ENCODE measurements at regions not wholly inside any gene's neighbourhood (a gene's known extent, or its start where the extent isn't known, plus 50 kb on each side); places are given as distances from the start of the nearest gene placed in this dataset.
"Not testable (repeated sequence)": the region's sequence is repeated elsewhere in the genome, so short reads cannot be mapped to it uniquely, and the experiment has no call there.

DNA sequence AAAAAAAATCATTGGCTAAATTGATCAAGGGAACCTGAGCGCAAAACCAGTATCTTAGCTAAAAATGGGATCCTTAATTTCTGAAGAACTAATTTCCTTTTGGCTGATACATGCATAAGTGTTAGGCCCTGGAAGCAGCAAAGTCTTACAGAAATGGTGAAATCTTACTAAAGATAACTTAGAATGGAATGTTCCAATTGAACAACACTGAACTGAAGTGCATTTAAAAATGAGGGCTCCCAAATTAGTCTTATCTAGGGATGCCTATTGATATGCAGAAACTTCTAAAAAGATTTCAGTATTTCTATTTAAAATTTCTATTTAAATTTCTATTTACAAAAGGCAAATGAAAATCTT lies 120.7 kb upstream of the BANK1 start:
- no peak for DNase-seq

DNA sequence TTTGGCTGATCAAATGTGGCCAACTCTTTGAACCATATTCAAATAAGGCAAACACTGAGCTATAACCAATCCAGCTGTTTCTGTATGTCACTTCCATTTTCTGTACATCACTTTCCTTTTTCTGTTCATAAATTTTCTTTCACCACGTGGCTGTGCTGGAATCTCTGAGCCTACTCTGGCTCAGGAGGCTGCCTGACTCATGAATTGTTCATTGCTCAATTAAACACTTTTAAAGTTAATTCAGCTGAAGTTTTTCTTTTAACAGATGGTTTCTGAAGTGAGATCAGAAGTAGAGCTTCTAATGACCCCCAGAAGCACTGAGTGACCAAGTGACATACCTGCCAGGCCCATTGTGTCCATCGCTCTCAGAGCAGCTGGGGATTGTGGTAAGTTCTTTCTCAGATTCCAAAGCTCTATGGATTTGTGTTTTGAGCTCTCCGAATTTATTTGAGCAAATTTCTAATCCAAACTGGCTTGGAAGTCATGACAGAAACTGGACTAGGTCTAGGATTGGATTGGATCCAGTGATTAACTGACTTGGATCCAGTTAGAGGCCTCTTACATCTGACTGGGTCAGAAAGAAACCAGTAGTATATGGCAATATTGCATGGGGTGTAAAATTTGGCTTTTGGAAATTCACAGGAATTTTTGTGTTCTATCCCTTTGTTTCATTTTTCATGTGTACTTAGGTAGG lies 121.2 kb upstream of the BANK1 start:
- DNase-seq = no peak

GRCh38 chr4:101667348-101667747 lies 123.2 kb upstream of the BANK1 start:
- DNase-seq = no peak

GRCh38 chr4:101660607-101661006 lies 129.9 kb upstream of the BANK1 start:
- peak; percentile 3 for DNase-seq

DNA sequence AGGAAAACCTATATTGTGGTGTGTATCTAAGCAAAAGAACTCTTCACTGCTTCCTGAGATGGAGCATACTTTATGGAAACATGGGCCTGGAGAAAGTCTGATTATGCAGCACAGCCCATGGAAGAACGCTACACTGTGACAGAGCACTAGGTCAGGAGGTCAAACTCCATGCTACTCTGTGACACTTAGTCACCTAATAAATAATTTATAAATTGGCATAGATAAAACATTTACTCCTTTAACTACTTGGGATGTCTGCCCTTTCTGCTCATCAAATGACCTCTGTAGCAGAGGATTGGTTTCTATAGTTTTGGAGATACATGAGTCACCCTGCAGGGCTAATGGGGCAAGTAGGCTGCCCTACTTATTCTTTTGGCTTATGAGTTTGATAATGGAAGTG lies 134.7 kb upstream of the BANK1 start:
- no peak for DNase-seq

- DNase-seq = no peak
Observed at GRCh38 chr4:101655005-101655404, 135.5 kb upstream of the BANK1 start.

DNA sequence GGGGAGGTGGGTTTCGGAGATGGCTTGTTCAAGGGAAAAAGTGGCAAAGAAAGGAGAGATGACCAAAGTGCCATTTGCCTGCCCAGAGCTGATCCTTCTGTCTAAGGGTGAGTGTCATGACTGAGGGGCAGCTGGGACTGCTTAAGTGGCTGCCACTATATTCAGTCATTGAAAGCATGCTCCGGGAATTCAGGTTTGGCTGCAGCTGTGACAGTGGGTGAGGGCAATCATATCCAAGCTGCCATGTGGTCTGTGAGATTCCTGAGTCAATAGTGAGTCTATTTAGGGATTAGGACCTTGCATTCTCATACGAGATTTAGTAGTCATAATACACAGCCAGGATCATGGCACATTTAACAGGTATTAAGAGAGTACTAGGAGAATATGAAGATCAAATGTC lies 138.8 kb upstream of the BANK1 start:
- no peak for DNase-seq

GRCh38 chr4:101649790-101650515 lies 140.6 kb upstream of the BANK1 start:
- DNase-seq = no peak

GRCh38 chr4:101647710-101648034 lies 142.9 kb upstream of the BANK1 start:
- no peak for DNase-seq

DNA sequence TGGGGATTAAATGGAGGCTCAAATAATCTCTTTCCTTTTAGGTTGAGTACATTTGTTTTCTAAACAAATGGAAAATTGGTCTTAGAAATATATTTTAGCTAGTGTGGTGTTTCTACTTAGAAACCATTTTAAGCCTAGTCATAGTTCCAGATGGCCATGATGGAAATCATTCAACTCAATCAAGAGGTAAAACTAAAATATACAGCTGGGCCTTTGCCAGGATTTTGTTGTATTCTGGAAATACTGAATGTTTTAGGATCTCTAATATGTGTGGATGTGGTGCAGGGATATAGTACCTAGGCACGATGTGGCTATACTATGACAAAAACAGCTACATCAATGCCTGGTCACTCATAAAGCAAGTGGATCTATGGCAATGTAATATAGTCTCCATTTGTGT lies 146.0 kb upstream of the BANK1 start:
- DNase-seq = no peak

DNA sequence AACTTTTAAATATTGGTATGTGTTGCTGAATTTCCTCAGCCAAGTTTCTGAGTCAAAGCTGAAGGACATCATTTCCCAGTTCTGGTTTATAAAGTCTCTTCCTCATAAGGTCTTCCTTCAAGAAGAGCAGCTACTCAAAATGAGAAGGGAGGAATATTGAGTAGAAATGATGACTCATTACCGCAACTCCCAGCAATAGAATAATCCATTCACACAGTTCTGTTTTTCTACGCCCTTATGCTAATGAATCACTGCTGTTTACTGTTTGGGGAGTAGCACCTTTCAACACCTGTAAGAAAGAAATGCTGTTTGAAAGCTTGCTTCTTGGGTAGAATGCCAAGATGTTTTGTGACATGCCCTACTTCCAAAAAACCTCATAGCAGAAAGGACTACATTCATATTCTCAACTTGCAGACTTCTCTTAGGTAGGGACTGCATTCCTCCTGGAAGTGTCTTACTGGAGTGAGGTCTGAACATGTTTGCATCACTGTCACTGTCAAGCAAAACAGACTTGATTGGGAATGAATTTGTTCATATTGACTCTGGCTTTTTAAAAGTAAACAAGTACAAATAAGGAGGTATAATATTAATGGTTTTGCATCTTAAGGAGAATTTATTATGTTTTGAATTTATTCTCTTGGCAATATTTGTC lies 147.2 kb upstream of the BANK1 start:
- DNase-seq = no peak

GRCh38 chr4:101632766-101633165 lies 157.8 kb upstream of the BANK1 start:
- DNase-seq = not testable (repeated sequence)

DNA sequence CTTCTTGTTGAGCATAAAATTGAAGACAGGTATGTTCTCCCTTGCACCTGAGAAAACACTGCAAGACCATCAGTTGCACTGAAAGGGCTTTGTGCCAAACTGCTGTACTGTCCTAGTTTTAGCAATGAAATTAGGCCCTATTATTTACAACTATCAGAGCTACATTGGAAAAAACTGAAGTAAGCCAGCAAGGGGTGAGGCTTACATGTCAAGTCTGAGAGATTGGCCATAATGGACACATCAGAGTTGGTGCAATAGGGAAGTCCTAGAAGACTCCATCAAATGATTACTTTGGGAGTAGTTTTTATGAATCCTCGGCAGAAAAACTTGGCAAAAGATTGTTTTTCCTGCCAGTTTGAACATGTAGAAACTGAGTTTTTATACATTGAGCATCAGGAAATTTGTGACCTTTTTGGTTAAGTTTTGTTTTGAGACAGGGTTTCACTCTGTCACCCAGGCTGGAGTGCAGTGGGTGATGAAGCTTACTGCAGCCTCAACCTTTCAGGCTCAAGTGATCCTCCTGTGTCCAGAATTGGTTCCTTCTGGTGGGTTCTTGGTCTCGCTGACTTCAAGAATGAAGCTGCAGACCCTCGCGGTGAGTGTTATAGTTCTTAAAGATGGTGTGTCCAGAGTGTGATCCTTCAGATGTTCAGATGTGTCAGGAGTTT lies 160.1 kb upstream of the BANK1 start:
- no peak for DNase-seq

DNA sequence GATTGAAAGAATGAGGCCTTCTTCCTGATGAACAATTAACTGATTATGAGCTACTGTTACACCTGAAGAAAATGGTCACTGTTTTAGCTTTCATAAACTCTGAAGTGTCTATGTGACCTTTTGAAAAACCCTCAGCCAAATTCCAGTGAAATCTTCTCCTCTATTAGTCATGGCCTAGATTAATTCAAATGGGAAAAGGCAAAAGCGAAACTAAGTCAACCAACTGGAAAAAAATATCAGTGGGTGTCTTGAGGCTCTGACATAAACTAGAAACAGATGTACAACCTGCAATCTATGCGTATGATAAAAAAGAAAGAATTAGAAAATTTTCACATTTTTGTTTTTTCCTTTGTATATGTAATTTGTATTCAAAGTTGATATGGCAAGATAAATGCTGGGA lies 169.4 kb upstream of the BANK1 start:
- no peak for DNase-seq

DNA sequence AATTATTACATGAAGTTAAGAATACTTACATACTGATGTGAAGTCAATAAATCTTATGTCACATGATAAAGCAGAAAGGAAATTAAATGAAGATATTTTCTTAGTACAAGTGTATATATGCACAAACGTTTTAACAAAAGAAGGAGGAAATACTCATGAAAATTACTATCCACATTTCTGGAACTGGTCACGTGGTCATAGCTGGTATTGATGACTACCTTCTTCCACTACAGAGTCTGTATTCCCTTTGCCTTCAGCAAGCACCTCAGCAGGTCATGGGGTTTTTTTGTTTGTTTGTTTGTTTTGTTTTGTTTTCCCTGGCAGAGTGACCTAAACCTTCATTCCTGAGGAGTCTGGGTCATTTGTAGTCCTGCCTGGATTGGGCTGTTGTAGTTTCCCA lies 174.9 kb upstream of the BANK1 start:
- no peak for DNase-seq

DNA sequence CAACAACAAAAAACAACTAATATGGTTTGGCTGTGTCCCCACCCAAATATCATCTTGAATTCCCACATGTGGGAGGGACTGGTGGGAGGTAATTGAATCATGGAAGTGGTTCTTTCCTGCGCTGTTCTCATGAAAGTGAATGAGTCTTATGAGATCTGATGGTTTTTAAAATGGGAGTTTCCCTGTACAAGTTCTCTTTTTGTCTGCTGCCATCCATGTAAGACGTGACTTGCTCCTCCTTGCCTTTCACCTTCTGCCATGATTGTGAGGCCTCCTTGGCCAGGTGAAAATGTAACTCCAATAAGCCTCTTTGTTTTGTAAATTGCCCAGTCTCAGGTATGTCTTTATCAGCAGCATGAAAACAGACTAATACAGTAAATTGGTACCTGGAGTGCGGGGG lies 183.5 kb upstream of the BANK1 start:
- DNase-seq = not testable (repeated sequence)

GRCh38 chr4:101604976-101605375 lies 185.6 kb upstream of the BANK1 start:
- DNase-seq = no peak

GRCh38 chr4:101600287-101600686 lies 190.2 kb upstream of the BANK1 start:
- DNase-seq = no peak

GRCh38 chr4:101599620-101600019 lies 190.9 kb upstream of the BANK1 start:
- DNase-seq = no peak

- DNase-seq = no peak
Observed at GRCh38 chr4:101596781-101597552, 193.6 kb upstream of the BANK1 start.

DNA sequence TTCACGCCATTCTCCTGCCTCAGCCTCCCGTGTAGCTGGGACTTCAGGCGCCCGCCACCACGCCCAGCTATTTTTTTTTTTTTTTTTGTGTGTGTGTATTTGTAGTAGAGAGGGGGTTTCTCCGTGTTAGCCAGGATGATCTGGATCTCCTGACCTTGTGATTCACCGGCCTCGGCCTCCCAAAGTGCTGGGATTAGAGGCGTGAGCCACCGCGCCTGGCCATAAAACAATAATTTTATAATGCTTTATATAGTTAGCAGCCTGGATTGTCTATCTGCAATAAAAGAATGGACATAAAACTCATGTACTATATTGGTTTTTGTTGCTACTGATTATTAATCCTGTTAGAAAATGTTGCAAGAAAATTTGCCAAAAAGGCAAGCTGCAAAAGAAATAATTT lies 195.9 kb upstream of the BANK1 start:
- DNase-seq = no peak

- DNase-seq = no peak
Observed at GRCh38 chr4:101593666-101594065, 196.9 kb upstream of the BANK1 start.

DNA sequence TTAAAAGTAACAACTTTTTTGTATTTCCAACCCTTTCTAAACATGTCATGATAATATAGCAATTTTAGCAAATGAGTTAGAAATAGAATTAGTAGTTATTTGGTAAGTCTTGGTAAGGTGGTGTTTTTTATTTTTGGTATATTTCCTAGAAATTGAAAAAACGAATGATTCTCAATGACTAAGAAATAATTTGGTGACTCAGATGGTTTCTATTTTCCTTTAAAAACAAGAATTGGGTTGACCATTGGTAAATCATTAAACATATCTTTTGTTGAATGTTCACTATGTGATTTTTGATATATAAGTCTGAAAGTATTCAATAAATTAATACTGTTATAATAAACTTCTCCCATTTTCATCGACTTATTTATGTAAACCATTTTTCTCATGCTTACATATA lies 206.2 kb upstream of the BANK1 start:
- DNase-seq = no peak

All from NCI-H1436 (cell line).